Fibroblast of lung (primary cell): ENCODE measurements at regions not wholly inside any gene's neighbourhood (a gene's known extent, or its start where the extent isn't known, plus 50 kb on each side); places are given as distances from the start of the nearest gene placed in this dataset.

ENCODE experiments used
- EZH2 ChIP-seq: IDR thresholded peaks from 2 replicates; pipeline ENCODE4 v1.5.1; 2012; ENCODE audit warnings: low read length, control low read depth, mild to moderate bottlenecking; ENCODE audit errors: missing control alignments
- TF ChIP-seq, protein P1 (sequence below), 2 donors: IDR thresholded peaks in 1 of 2; conservative IDR thresholded peaks in 1 of 2; 1 replicate in 1 of 2; 2 replicates in 1 of 2; pipeline ENCODE4 v1.5.1; 2011 to 2012; ENCODE audit warnings: low read length in 2 of 2, control low read depth in 1 of 2, inconsistent platforms in 1 of 2, low read depth in 1 of 2, mild to moderate bottlenecking in 1 of 2

DNA sequence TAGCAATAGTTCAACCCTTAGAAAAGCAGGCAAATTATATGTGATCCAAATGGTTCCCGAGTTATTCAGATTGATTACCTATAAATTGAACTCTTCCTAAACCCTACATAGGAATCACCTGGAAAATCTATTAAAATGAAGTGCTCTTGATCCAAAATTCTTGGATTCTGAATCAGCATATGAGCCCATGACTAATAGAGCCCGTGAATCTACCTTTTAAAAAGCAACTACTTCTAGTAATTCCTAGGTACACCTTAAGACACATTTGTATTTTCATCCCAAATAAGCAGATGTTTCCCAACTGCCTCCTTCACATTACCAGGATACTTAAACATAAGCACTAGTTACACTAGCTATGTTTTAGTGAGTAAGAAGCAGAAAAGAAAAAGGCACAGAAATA lies 1171.0 kb upstream of the GOT2 start:
- TF ChIP-seq, protein P1, sequence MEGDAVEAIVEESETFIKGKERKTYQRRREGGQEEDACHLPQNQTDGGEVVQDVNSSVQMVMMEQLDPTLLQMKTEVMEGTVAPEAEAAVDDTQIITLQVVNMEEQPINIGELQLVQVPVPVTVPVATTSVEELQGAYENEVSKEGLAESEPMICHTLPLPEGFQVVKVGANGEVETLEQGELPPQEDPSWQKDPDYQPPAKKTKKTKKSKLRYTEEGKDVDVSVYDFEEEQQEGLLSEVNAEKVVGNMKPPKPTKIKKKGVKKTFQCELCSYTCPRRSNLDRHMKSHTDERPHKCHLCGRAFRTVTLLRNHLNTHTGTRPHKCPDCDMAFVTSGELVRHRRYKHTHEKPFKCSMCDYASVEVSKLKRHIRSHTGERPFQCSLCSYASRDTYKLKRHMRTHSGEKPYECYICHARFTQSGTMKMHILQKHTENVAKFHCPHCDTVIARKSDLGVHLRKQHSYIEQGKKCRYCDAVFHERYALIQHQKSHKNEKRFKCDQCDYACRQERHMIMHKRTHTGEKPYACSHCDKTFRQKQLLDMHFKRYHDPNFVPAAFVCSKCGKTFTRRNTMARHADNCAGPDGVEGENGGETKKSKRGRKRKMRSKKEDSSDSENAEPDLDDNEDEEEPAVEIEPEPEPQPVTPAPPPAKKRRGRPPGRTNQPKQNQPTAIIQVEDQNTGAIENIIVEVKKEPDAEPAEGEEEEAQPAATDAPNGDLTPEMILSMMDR (conservative IDR thresholded peaks at IDR 0.05 in 1 of 2, IDR thresholded peaks at IDR 0.05 in 1 of 2; ENCODE audit: low read depth in 1 of 2, low read length in 2 of 2): no peak
- no peak for TF ChIP-seq EZH2
